B cell (primary cell): ENCODE measurements at regions not wholly inside any gene's neighbourhood (a gene's known extent, or its start where the extent isn't known, plus 50 kb on each side); places are given as distances from the start of the nearest gene placed in this dataset.

ENCODE experiments used
- ATAC-seq: fragments of 200-7000 bp; cut with Tn5 transposase; one replicate; pipeline ENCODE4 v1.10.0; 2021; ENCODE audit warnings: low read depth, mild to moderate bottlenecking, moderate number of reproducible peaks, moderate library complexity
- CTCF ChIA-PET: fragments of 350-600 bp; sonication (Branson Sonifier 250); formaldehyde crosslinking; loops from one replicate; lab custom pipeline; 2021; ENCODE audit warnings: antibody characterized with exemption, inconsistent platforms; lab: Charles Lee
- POLR2A ChIA-PET: fragments of 350-600 bp; sonication (Branson Sonifier 250); formaldehyde crosslinking; loops from one replicate; lab custom pipeline; 2021; ENCODE audit warnings: antibody characterized with exemption; lab: Charles Lee
- DNase-seq: peaks from one replicate; pipeline ENCODE4 v3.0.0; 2013
- H2AFZ ChIP-seq: 2 replicates; pipeline ENCODE4 v1.6.1; 2012; ENCODE audit warnings: mild to moderate bottlenecking, low read depth, low read length; ENCODE audit not compliant: insufficient read depth, poor library complexity, severe bottlenecking
- H3K27ac ChIP-seq, 2 donors: 1 replicate in 1 of 2; 2 replicates in 1 of 2; pipeline ENCODE4 v1.5.1; 2012 to 2013; ENCODE audit warnings: low read length in 2 of 2, mild to moderate bottlenecking in 2 of 2, moderate library complexity in 1 of 2
- H3K27me3 ChIP-seq, 4 experiments: fragments of 200-600 bp in 1 of 4; sonication (generic) in 1 of 4; replicated peaks in 1 of 4; 1 replicate in 2 of 4; 2 replicates in 2 of 4; pipeline versions ENCODE4 v1.6.1 to v1.7.0; 2013 to 2016; ENCODE audit warnings: low read length in 3 of 4, mild to moderate bottlenecking in 2 of 4, mixed read lengths in 1 of 4, moderate library complexity in 1 of 4; ENCODE audit not compliant: insufficient read depth in 4 of 4, control insufficient read depth in 3 of 4; ENCODE audit errors: control extremely low read depth in 1 of 4
- H3K36me3 ChIP-seq, 2 experiments: replicated peaks in 1 of 2; 1 replicate in 1 of 2; 2 replicates in 1 of 2; pipeline versions ENCODE4 v1.6.1 to v1.7.1; 2013; ENCODE audit warnings: low read length in 1 of 2; ENCODE audit not compliant: insufficient read depth in 2 of 2, control insufficient read depth in 1 of 2; ENCODE audit errors: control extremely low read depth in 1 of 2, extremely low read depth in 1 of 2
- H3K4me1 ChIP-seq, 2 donors: fragments of 200-600 bp in 1 of 2; sonication (generic) in 1 of 2; 1 replicate in 1 of 2; 2 replicates in 1 of 2; pipeline versions ENCODE4 v1.5.1 to v1.6.1; 2013 to 2017; ENCODE audit warnings: low read length in 2 of 2; ENCODE audit not compliant: control insufficient read depth in 2 of 2, insufficient read depth in 2 of 2
- H3K4me2 ChIP-seq: replicated peaks from 2 replicates; pipeline ENCODE3; 2012; ENCODE audit warnings: mild to moderate bottlenecking, low read depth, low read length; ENCODE audit not compliant: poor library complexity, severe bottlenecking
- H3K4me3 ChIP-seq, 5 experiments: fragments of 200-600 bp in 1 of 5; sonication (generic) in 1 of 5; 1 replicate in 3 of 5; 2 replicates in 2 of 5; pipeline versions ENCODE4 v1.5.1 to v1.7.0; 2011 to 2016; ENCODE audit warnings: low read length in 4 of 5, mild to moderate bottlenecking in 4 of 5, low read depth in 2 of 5, control low read depth in 1 of 5, moderate library complexity in 1 of 5; ENCODE audit not compliant: insufficient read depth in 1 of 5; ENCODE audit errors: control extremely low read depth in 1 of 5, extremely low read depth in 1 of 5
- H3K79me2 ChIP-seq: fragments of 200-600 bp; sonication (generic); one replicate; pipeline ENCODE4 v1.6.0; 2016; ENCODE audit warnings: low read length; ENCODE audit not compliant: control insufficient read depth, insufficient read depth
- H3K9ac ChIP-seq: fragments of 200-600 bp; sonication (generic); 2 replicates; pipeline ENCODE4 v1.6.1; 2017; ENCODE audit warnings: mild to moderate bottlenecking, low read length, moderate library complexity
- H3K9me3 ChIP-seq, 3 donors: one replicate each; pipeline versions ENCODE4 v1.6.1 to v1.7.1; 2013; ENCODE audit warnings: low read length in 2 of 3; ENCODE audit not compliant: control insufficient read depth in 2 of 3, insufficient read depth in 1 of 3; ENCODE audit errors: control extremely low read depth in 1 of 3
- H4K20me1 ChIP-seq: 2 replicates; pipeline ENCODE4 v1.6.0; 2012; ENCODE audit warnings: mild to moderate bottlenecking, low read length; ENCODE audit not compliant: insufficient read depth, control insufficient read depth, poor library complexity, severe bottlenecking
- H3K27ac Mint-ChIP-seq: one replicate; pipeline ENCODE4 v1.8.0; 2021; ENCODE audit warnings: mixed read lengths
- H3K27me3 Mint-ChIP-seq: one replicate; pipeline ENCODE4 v1.8.0; 2021; ENCODE audit warnings: mixed read lengths
- H3K4me1 Mint-ChIP-seq: one replicate; pipeline ENCODE4 v1.8.0; 2021; ENCODE audit warnings: mixed read lengths
- H3K4me3 Mint-ChIP-seq: one replicate; pipeline ENCODE4 v1.8.0; 2021; ENCODE audit warnings: mixed read lengths
- H3K9me3 Mint-ChIP-seq: one replicate; pipeline ENCODE4 v1.8.0; 2022; ENCODE audit warnings: mixed read lengths; ENCODE audit not compliant: insufficient read depth
- EZH2 ChIP-seq: IDR thresholded peaks from 2 replicates; pipeline ENCODE4 v1.6.1; 2012; ENCODE audit warnings: borderline replicate concordance, low read depth, mild to moderate bottlenecking, moderate library complexity, low read length; ENCODE audit not compliant: insufficient read depth, poor library complexity, severe bottlenecking
- WGBS: methylation state at CpG from one replicate; pipeline ENCODE4 v1.1.5; 2013; ENCODE audit warnings: missing lambda C conversion rate; ENCODE audit not compliant: insufficient coverage; 5-methylcytosine and 5-hydroxymethylcytosine counted together
- intact Hi-C: fragments of 100-400 bp; cut with micrococcal nuclease; formaldehyde crosslinking; loops from one replicate; pipeline ENCODE4 v1.10.0; 2022
- TF ChIP-seq, protein P1 (sequence below): fragments of 200-600 bp; IDR thresholded peaks from one replicate; pipeline ENCODE4 v1.8.0; 2022; ENCODE audit warnings: antibody characterized with exemption, mild to moderate bottlenecking

DNA sequence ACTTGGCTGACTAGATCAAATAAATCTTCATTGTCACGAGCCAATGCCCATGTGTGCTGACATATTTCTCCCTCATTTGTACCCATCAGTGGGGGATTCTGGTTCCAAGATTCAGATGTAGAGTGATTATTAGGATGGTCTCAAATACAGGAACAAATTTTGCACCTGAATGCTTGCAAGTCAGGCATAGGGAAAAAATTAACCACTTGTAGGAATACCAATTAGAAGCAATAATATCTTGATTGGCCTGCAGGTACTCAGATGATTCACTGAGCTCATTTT lies 69.5 kb downstream of the DMAC1 start:
- intact Hi-C loops = no loop called here
- peaks cover 2% of the 10 kb centered on the region for H3K27me3 Mint-ChIP-seq
- TF ChIP-seq, protein P1, sequence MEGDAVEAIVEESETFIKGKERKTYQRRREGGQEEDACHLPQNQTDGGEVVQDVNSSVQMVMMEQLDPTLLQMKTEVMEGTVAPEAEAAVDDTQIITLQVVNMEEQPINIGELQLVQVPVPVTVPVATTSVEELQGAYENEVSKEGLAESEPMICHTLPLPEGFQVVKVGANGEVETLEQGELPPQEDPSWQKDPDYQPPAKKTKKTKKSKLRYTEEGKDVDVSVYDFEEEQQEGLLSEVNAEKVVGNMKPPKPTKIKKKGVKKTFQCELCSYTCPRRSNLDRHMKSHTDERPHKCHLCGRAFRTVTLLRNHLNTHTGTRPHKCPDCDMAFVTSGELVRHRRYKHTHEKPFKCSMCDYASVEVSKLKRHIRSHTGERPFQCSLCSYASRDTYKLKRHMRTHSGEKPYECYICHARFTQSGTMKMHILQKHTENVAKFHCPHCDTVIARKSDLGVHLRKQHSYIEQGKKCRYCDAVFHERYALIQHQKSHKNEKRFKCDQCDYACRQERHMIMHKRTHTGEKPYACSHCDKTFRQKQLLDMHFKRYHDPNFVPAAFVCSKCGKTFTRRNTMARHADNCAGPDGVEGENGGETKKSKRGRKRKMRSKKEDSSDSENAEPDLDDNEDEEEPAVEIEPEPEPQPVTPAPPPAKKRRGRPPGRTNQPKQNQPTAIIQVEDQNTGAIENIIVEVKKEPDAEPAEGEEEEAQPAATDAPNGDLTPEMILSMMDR = no peak
- no peak for TF ChIP-seq EZH2
- CTCF ChIA-PET = no interaction called here
- no peaks in the 10 kb centered on the region for H4K20me1 ChIP-seq
- no peak overlapping the region for H3K27ac ChIP-seq
- H3K4me2 ChIP-seq = no peak overlapping the region
- WGBS = no CpG with 5 or more reads among the region's 1 CpG
- H3K4me1 ChIP-seq = no peaks in the 10 kb centered on the region
- ATAC-seq = no peak
- H3K79me2 ChIP-seq = no peaks in the 10 kb centered on the region
- no peaks in the 10 kb centered on the region for H3K27me3 ChIP-seq
- H3K9me3 Mint-ChIP-seq = no peaks in the 10 kb centered on the region
- POLR2A ChIA-PET = no interaction called here
- H3K36me3 ChIP-seq = no peaks in the 10 kb centered on the region
- DNase-seq = no peak
- no peak overlapping the region for H2AFZ ChIP-seq
- no peaks in the 10 kb centered on the region for H3K9me3 ChIP-seq
- no peak overlapping the region for H3K4me3 ChIP-seq
- no peak overlapping the region for H3K9ac ChIP-seq
- no peak overlapping the region for H3K27ac Mint-ChIP-seq
- no peak overlapping the region for H3K4me3 Mint-ChIP-seq
- H3K4me1 Mint-ChIP-seq = no peaks in the 10 kb centered on the region

DNA sequence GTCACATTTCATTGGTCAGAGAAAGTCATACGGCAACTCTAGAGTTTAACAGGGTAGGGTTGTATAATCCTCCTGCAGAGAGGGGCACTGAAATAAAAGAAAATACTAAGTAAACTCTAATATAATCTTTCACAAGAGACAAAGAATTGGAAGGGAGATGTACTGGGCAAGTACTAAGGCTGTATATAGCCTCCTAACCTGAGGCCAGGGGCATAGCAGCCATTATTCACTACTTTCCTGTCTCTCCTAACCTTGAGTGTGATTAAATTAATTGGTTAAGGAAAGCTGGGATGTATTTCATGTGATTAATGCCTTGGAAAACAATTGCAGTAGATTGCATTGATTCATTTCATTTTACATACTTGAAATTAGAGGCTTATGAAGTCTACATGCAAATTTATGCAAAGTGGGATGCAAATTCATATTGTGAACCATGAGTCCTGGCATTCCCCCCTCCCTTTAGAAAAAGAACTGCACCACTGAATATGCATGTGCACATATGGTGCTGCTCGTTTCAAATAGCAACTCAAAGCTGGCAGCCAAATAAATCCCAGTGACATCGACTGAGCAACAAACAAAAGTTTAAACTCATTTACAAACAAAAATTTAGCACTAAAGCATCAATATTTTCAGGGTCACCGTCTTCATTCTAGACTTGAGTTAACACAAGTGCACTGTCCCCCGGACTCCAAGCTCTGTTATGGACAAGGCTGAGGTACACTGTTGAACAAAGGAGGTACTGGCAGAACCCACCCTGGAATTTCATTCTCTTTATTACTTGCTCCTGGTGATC lies 70.0 kb downstream of the DMAC1 start:
- Histone ChIP-seq H3K4me2 (no peak overlapping the region), H3K4me1 (no peaks in the 10 kb centered on the region), H2AFZ (no peak overlapping the region), H3K36me3 (no peaks in the 10 kb centered on the region), H3K9me3 (no peaks in the 10 kb centered on the region), H3K27me3 (no peaks in the 10 kb centered on the region), H3K79me2 (no peaks in the 10 kb centered on the region), H3K4me3 (no peak overlapping the region), H4K20me1 (no peaks in the 10 kb centered on the region), H3K27ac (no peak overlapping the region), H3K9ac (no peak overlapping the region)
- ChIA-PET CTCF (no interaction called here), POLR2A (no interaction called here)
- 97% methylated on average over 3 of the region's 5 CpGs for WGBS
- DNase-seq (no peak), ATAC-seq (no peak)
- no peak overlapping the region for H3K4me3 Mint-ChIP-seq
- intact Hi-C loops = no loop called here
- TF ChIP-seq, protein P1 = no peak
- no peak for TF ChIP-seq EZH2
- no peaks in the 10 kb centered on the region for H3K9me3 Mint-ChIP-seq
- H3K27me3 Mint-ChIP-seq = peaks cover 2% of the 10 kb centered on the region
- H3K4me1 Mint-ChIP-seq = no peaks in the 10 kb centered on the region
- no peak overlapping the region for H3K27ac Mint-ChIP-seq
